GM03348 (cell line): ENCODE measurements at regions not wholly inside any gene's neighbourhood (a gene's known extent, or its start where the extent isn't known, plus 50 kb on each side); places are given as distances from the start of the nearest gene placed in this dataset.

Experiments used
- DNase-seq: peaks from one replicate; pipeline ENCODE4 v3.0.0; 2012; ENCODE audit warnings: low spot score

DNA sequence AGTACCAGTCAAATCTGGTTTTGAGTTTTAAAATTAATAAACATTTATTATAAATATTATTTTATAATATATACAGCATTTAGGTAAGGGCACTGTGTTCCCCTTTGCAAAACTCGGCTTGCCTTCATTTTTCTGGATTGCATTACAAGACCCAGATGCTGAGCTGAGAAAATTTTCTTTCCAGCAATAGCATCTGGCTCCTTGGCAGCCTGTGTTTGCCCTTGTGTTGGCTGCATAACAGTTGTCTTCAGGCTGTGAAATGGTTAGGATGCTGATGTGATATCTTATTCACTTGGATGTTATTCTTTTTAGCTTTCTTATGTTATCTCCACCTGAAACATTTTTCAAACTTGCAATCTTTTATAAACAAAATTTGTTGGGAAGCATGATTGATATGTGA, 784.4 kb downstream of the DACH1 start:
- DNase-seq, result no peak

DNA sequence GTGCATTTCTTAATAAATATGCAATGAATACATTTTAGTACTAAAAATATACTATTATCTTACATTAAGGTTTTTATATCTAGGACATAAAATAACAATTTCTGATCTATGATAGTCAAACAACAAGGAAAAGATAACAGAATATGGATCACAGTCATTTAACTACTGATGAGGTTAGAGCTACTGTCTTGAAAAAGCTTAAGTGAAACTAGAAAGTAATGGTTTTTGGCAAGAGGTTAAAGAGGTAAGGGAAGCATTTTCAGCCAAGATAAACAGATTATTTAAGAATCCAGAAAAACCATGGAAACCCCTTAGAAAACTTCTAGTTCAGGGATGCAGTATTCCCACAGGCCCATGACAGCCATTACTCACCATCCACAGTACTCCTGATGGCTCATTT, 787.4 kb downstream of the DACH1 start:
- no peak for DNase-seq

DNA sequence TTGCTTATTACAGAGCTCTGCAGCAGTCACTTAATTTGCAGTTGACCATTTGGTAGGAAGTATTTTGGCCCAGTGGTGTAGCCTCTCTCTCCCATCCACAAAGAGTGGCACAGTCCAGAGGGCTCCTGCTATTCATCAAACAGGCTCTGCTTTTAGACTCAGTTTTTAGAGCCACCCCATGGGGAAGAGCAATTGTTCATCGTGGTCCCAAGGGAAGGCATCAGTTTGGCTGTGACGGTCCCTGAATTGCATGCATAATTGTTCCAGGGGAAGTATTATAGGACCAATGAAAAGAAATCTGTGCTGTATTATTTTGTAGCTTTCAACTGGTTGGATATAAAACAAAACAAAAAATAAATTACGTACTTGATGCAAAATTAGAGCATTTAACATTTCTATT, 799.0 kb downstream of the DACH1 start:
- no peak for DNase-seq

DNA sequence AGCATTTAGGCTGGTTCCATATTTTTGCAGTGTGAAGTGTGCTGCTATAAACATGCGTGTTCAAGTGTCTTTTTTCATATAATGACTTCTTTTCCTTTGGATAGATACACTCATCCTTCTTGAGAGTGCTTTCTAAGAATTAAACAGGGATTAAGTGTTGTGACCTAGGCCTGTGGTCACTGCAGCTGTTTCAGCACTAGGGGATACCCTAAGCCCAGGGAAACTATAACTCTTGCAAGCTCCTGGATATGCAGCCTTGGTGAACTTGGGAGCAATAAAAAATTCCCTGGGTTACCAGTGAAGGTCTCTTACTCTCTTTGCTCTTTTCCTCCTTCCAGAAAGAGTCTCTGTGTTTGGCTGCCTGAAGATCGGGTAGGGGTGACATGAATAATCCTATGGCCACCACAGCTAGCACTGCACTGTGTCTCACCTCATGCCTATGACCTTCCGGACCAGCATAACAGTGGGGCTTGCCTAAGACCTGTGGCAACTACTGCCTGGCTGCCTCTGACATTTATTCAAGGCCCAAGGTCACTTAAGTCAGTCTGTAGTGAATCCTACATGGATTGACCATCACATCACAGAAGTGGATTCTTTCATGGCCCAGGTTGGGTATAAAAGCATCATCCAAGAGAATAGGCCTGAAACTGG, 799.7 kb downstream of the DACH1 start:
- DNase-seq, result no peak

DNA sequence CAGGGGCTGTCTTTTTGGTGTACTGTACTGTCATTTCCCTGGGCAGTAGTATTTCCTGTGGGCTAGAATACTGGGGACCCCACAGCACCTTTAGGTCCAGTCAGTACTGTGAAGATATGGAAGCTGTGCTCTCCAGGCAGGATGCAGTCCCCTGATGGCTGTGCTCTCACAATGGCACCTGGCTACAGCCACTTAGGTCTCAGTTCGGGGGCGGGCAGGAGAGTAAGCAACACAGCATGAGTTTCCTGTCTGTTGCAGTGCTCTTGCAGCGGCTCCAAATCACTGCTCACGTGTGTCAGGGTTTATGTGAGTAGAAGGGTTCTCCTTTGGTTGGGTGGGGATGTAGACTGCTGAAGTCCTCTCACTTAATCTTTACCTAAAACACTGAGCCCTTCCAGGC, 810.4 kb downstream of the DACH1 start:
- no peak for DNase-seq

DNA sequence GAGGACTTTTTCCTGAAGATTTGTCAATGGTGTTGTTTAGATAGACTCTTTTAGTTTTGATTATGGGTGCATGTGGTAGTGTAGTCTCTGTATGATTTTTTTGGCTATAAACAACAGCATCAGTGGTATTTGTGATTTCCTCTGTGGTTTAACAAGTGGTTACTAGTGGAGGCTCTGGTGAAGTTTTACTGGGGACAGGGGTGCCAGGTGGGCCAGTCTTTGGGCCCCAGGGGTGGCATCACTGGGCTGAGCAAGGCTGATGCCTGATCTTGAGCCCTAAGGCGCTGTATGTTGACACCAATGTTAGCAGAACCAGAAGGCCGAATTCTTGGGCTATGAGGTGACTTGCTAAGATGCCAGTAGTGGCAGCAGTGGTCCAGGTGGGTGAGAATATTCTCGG, 811.4 kb downstream of the DACH1 start:
- DNase-seq, result no peak

DNA sequence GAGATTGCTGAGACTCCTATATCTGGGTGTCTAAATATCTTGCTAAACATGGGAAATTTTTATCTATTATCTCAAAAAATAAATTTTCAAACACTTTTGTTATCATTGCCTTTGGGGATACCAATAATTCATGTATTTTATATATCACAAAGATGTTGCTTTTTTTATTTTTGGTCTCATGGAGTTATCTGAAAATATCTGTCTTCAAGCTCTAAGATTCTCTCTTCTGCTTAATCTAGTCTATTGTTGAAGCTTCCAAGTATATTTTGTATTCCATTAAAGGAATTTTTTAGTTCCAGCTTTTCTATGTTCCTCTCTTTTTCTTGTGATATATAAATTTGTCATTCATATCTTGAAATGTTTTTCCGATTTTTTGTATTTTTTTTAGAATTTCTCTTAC, 812.0 kb downstream of the DACH1 start:
- no peak for DNase-seq

DNA sequence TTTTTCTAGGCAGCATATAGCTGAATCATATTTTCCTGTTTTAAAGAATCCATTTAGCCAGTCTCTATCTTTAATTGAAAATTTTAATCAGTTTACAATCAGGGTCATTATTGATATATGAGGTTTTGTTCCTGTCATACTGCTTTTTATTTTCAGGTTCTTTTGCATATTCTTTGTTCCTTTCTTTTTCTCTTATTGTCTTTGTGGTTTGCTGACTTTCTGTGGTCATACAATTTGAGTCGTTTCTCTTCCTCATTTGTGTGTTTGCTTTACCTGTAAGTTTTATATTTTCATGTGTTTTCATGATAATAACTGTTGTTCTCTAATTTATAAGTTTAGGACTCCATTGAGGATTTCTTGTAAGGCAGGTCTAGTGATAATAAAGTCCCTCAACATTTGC, 812.6 kb downstream of the DACH1 start:
- no peak for DNase-seq

DNA sequence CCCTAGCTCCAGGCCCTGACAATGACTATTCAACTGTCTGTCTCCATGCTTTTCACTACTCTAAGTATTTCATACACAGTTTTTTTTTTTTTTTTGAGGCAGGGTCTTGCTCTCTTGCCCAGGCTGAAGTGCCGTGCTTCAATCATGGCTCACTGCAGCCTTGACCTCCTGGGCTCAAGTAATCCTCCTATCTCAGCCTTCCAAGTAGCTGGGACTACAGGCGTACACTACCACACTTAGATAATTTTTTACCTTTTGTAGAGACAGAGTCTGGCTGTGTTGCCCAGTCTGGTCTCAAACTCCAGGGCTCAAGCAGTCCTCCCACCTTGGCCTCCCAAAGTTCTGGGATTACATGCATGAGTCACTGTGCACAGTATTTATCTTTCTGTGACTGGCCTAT, 815.4 kb downstream of the DACH1 start:
- no peak for DNase-seq

DNA sequence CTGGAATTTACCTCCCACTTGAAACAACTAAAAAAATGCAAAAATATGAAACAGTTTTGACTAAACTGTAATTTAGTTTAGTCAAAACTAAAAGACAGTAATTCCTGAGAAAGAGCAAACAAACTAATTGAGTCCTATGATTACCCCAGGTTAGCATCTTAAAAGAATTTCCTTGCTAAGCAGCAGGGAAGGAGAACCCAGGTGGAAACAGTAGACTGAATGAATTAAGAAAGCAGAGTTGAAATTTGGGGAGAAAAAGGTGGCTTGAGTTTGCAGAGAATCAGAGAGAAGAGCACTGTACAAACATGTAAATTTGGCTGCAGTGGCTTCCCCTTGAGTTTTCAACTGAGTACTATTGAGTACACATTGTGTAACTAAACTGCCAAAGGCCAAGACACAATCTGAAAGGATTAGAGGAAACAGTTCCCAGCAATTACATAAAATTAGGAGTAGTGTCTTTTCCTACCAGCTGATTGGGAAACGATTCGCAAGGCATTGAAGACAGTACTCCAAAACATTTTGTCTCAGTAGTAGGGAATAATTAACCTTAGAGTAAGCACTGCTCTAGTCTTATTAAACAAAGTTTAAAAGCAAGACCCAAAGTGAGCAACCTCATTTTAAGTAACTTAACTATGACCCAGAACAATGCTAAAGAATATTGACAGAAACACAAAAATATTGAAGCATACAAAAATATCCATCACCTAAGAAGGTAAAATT, 820.5 kb downstream of the DACH1 start:
- DNase-seq, result no peak

DNA sequence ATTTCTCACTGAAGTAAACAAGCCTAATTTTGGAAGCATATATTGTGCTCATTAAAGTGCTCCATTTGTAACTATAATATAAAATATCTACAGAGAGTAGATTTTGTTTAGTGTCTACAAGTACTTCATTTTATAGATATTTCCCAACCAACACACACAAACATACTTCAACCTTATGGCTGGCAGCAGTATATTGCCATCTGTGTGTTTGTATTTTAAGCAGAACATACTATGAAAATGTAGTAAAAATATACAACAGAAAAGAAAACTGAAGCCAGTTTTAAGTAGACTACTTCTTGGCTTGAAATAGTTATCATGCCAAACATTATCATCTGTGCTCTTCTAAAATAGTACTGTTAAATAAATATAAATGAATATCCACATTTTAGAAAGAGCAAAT, 821.9 kb downstream of the DACH1 start:
- DNase-seq, result no peak

DNA sequence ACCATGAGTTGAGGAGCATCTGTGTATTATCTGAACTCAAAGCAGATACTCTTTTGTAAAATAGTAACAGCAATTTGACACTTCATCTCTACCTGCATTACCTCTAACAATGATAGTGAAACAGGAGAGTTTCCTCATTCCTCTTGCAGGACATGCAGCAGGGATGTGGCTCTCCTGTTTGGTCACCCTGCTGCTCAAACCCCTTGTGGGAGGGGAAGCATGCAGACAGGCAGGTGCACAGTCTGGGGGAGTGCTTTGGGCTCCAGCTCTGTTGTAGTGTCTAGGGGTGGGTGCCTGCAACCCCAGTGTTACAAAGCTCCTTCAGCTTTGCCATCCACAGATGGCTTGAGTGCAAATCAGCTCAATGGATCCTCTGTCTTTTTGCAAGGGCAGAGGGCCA, 827.6 kb downstream of the DACH1 start:
- no peak for DNase-seq

DNA sequence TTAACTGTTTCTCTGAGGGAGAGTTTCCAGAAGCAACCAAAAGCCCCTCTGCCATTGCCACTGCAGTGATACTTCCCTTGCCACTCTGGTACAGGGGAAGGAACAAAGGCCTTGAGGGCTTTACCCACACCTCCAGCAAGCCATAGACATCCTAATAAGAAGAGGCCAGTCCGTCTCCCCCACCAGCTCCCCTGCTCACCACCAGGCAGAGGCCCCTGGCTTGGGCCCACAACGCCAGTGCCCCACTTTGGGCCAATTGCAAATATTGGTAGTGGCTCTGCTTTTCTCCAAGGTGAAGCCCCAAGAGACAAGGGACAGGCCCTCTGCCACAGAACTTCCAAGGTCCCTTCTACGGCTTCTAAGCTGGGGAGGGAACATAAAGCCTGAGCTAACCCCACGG, 833.0 kb downstream of the DACH1 start:
- DNase-seq, result no peak

DNA sequence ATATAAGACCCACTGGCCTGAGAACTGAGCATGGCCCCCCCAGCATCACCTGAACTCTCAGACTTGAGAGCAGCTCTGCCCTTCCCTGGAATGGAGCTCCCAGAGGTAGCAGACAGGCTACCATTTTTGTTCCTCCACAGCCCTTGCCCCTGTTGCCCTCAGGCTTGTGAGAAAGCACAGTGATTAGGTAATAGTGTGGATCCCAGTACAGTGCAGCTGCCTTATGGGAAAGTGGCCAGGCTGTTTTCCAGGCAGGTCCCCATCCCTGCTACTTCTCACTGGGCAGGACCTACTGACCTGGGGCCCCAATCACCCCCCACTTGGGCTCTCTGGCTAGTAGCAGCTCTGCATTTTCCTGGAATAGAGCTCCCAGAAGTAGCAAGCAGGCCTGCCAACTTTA, 834.0 kb downstream of the DACH1 start:
- DNase-seq, result no peak

DNA sequence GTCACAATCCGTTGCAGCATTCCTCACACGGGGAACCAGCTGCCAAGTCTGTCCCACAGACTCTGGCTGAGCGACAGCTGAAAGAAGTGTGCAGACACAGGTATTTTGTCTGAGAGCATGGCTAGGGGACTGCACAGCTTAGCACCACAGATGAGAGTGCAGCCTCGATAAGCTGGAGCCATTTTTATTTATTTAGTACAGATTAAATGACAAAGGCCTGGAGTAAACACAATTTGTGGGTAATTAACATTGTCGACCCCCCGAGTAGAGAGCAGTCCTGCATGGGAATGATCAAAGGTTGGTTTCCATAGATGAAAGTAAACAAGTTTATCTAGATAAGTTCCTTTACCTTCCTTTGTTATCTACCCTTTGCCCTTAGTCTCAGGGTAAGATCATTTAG, 836.2 kb downstream of the DACH1 start:
- DNase-seq, result no peak

DNA sequence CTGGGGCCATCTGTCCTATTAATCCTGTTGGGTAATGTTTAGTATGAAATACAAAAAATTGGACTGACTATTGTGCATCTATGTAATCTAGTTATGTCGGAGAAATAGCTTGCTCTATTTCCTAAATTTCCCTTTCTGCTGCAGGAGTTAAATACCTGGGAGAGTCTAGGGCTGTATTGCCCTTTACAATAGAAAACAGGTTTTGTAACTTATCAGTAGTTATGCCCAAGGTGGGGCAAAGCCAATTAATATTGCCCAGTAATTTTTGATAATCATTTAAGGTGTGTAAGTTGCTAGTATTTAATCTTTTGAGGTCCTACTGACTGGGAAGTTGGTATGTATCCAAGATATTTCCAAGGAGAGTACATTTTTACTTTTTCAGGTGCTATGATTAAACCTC, 838.1 kb downstream of the DACH1 start:
- DNase-seq, result no peak

DNA sequence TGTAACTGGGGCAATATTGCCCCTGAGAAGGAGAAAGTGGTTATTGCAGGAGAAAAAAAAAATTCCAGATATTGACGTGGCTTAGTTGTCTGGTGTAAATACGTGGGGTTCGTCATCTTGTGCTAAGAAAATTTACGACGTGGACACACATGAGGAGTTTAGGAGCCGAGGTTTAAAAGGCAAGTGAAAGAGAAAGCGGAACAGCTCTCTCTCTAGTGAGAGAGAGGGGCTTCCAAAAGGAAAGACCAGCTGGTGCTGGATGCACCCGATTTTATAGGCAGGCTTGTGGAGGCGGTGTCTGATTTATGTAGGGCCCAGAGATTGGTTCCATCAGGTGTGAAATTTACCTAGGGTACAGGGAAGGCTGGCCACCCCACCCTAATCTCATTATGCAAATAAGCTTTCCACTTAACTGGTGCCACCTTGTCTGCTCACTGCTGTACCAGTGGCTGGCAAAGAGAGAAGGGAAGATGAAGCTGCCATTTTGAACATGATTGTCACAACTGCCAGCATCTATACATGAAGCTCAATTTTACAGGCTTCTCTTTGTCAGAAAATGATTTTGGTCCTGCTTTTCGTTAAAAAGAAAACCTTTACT, 845.1 kb downstream of the DACH1 start:
- no peak for DNase-seq

DNA sequence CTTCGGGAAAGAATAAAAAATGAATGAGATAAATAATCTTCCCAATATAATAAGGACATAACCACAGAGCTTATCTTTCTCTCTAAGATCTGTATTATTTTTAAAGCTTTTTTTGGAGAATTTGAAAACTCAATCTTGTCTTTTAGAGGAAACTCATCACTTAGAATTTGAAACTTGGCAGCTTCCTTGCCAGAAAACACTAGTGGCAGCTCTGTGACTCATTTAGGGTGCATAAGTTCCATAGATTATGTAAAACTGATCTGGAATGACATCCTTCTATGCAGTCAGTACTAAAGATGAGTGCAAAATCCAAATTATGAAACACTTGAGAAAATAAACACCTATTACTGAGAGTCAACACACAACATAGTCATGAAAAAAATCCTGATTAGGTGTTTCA, 848.0 kb downstream of the DACH1 start:
- no peak for DNase-seq

DNA sequence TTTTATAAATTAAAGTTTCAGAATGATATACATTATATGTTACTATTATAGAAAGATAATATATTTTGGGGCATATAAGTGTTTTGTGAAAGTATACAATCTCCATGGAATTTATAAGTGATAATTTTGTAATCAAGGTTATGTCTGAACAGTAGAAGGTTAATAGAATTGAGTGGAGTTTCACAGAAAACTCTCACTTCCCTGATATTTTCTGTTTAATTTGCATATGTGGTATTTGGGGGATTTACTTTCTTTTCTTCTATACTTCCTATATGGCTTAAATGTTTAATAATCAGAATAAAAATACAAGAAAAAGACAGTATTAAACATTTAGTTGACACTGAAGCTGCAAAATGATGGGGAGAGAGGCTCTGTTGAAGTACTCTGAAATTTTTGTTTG, 848.5 kb downstream of the DACH1 start:
- DNase-seq, result no peak

DNA sequence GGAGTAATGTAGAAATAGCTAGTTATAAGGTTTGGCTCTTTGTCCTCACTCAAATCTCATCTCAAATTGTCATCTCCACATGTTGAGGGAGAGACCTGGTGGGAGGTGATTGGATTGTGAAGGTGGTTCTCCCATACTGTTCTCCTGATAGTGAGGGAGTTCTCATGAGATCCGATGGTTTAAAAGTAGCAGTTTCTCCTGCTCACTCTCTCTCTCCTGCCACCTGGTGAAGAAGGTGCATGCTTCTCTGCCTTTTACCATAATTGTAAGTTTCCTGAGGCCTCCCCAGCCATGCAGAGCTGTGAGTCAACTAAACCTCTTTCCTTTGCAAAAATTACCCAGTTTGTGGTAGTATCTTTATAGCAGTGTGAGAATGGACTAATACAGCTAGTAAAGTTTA, 849.4 kb downstream of the DACH1 start:
- no peak for DNase-seq

DNA sequence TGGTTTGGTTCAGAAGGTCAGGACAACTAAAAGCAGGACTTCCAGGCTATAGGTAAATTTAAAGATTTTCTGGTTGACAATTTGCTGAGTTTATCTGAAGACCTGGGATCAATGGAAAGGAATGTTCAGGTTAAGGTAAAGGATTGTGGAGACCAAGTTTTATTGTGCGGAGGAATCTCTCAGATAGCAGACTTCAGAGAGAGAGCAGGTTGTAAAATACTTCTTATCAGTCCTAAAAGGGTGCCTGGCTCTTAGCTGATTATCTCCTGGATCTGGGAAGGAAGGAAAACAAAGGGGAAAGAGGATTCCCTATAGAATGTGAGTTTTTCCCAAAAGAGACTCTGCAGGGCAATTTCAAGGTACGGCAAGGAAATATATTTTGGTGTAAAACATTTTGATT, 851.5 kb downstream of the DACH1 start:
- no peak for DNase-seq

DNA sequence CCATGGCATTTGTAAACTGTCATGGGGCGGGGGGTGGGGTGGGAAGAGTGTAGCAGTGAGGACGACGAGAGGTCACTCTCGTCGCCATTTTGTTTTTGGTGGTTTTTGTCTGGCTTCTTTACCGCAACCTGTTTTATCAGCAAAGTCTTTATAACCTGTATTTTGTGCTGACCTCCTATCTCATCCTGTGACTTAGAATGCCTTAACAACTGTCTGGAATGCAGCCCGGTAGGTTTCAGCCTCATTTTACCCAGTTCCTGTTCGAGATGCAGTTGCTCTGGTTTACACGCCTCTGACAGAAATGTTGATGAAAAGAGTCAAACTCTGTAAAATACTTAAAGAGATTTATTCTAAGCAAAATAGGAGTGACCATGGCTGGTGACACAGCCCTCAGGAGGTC, 852.0 kb downstream of the DACH1 start:
- DNase-seq, result no peak

DNA sequence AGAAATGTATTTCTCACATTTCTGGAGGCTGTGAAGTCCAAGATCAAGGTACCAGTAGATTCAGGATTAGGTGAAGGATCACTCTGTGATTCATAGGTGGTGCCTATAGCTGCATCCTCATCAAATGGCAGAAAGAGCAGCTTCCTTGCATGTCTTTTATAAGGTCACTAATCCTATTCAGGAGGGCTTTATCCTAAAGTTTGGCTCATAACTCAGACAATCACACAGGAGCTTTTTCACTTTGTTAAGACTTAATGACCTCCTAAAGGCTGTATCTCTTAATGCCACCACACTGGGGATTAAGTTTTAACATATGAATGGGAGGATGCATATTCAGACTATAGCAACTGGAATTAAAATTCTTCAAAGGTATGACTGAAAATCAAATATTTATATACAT, 861.1 kb downstream of the DACH1 start:
- DNase-seq, result no peak

DNA sequence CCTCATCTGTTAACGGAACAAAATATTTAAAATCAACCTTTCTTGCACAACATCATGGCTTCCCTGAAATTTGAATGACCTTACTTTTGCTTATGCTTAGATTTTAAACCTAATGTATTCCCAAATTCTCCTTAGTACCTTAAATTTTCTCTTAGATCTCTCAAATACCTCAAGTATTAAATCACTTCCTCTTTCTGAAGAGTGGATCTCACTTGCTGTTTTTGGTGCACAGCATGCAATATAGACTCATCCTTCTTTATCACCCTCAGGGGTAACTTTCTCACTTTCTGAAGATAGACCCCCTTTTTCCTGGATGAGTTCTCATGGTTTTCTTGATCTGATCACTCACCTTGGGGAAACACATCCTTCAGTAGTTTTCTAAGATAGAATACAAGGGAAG, 871.7 kb downstream of the DACH1 start:
- no peak for DNase-seq
